Mucosa of rectum (tissue), 2 donors: ENCODE measurements at regions not wholly inside any gene's neighbourhood (a gene's known extent, or its start where the extent isn't known, plus 50 kb on each side); places are given as distances from the start of the nearest gene placed in this dataset.
"Not testable (repeated sequence)": the region's sequence is repeated elsewhere in the genome, so short reads cannot be mapped to it uniquely, and the experiment has no call there.

Experiments used
- H3K27ac ChIP-seq, 2 donors: one replicate each; pipeline ENCODE4 v1.7.0; 2013; ENCODE audit warnings: inconsistent platforms in 2 of 2, low read depth in 2 of 2, low read length in 2 of 2
- H3K27me3 ChIP-seq, 2 donors: one replicate each; pipeline ENCODE4 v1.7.0; 2013; ENCODE audit warnings: low read length in 2 of 2; ENCODE audit not compliant: control insufficient read depth in 2 of 2, insufficient read depth in 2 of 2
- H3K36me3 ChIP-seq, 2 donors: one replicate each; pipeline ENCODE4 v1.7.0; 2013; ENCODE audit warnings: low read length in 2 of 2; ENCODE audit not compliant: control insufficient read depth in 2 of 2, insufficient read depth in 2 of 2
- H3K4me1 ChIP-seq, 2 donors: one replicate each; pipeline ENCODE4 v1.7.0; 2013; ENCODE audit warnings: low read length in 2 of 2, mild to moderate bottlenecking in 1 of 2; ENCODE audit not compliant: control insufficient read depth in 2 of 2, insufficient read depth in 2 of 2
- H3K4me3 ChIP-seq, 2 donors: one replicate each; pipeline ENCODE4 v1.7.0; 2013; ENCODE audit warnings: low read length in 2 of 2
- H3K9ac ChIP-seq, 2 donors: one replicate each; pipeline ENCODE4 v1.7.0; 2013; ENCODE audit warnings: low read length in 2 of 2, low read depth in 1 of 2, mild to moderate bottlenecking in 1 of 2
- H3K9me3 ChIP-seq, 2 donors: one replicate each; pipeline ENCODE4 v1.7.0; 2013; ENCODE audit warnings: low read length in 2 of 2; ENCODE audit not compliant: control insufficient read depth in 2 of 2
- donor health status: healthy.
- donor health status: Normal muscosa, but diverticular disease.

DNA sequence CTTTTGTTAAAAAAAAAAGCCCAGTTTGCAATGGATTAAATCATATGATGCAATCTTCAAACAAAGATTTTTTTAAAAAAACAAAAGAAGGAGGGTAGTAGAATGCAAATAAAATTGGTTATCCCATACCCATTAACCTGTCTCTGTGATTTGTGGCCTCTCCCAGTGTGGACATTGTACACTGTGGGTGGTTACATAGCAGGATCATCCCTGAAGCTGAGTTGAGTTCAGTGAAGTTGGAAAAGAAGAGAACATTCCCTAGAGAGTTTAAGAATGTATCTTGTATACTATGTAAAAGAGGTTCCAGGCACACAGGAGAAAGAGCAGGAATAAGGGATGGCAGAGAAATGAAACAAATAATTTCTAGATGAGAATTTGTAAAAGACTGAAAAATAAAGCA lies 142.4 kb upstream of the SLC16A7 start:
- Histone ChIP-seq H3K27me3 (no peaks in the 10 kb centered on the region), H3K9ac (no peak overlapping the region), H3K4me3 (no peak overlapping the region), H3K36me3 (no peaks in the 10 kb centered on the region), H3K9me3 (no peaks in the 10 kb centered on the region), H3K27ac (no peak overlapping the region), H3K4me1 (no peaks in the 10 kb centered on the region)

DNA sequence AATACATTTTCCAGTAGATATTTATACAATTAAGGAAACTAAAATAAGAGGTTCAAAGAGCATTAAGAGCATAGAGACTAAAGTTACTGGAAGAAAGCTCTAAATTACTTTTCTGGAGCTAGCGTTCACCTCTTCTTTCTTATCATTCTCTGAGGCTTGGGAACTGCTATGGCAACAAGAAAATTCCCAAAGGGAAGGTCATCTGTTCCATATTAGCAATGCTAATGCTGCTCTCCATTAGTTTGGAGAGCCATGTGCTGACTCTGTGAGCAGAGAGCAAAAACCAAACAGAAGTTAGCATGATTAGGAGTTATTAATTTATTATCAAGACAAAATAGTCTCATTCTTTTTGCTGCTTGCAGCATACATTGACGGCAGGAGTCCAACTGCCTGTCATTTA lies 143.1 kb upstream of the SLC16A7 start:
- no peaks in the 10 kb centered on the region for H3K4me1 ChIP-seq
- H3K9me3 ChIP-seq = no peaks in the 10 kb centered on the region
- H3K36me3 ChIP-seq = no peaks in the 10 kb centered on the region
- H3K27me3 ChIP-seq = no peaks in the 10 kb centered on the region
- H3K27ac ChIP-seq = no peak overlapping the region
- no peak overlapping the region for H3K9ac ChIP-seq
- H3K4me3 ChIP-seq = no peak overlapping the region

DNA sequence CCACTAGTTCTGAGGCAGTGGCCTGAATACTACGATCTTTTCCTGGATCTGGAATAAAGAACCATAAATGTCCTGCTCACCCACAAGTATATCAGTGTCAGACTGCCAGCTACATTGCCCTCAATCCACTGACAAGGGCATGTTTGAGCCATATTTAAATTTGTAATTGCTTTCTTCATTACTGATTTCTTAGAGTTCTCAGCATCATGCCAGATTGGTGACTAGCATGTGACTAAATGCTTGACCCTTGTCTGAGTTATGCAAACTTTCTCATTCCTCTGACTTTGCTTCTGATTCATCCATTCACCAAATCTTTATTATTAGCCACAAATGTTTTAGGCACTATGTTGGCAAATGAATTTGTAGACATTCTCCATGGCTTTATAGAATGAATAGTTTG lies 143.6 kb upstream of the SLC16A7 start:
- Histone ChIP-seq H3K27me3 (no peaks in the 10 kb centered on the region), H3K4me1 (no peaks in the 10 kb centered on the region), H3K27ac (no peak overlapping the region), H3K36me3 (no peaks in the 10 kb centered on the region), H3K9me3 (no peaks in the 10 kb centered on the region), H3K4me3 (no peak overlapping the region), H3K9ac (no peak overlapping the region)

DNA sequence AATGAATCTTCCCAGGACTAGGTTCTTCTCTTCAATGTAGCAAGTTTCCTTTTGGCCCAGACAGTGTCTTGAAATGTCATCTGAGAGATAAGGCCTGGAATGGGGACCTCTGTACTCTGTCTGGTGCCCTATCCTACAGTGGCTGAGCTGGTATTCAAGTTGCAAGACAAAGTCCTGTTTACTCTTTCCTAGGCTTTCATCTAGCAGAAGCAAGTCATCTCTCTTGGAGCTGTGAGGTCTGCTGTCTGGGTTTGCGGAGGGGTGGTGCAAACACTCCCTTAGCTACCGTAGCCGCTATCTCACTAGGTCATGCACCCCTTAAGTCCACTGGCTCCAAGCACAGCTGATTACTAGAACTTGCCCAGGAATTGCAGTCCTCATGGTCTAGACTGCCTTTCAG lies 149.7 kb upstream of the SLC16A7 start:
- Histone ChIP-seq H3K27me3 (no peaks in the 10 kb centered on the region), H3K4me1 (no peaks in the 10 kb centered on the region), H3K9ac (no peak overlapping the region), H3K4me3 (no peak overlapping the region), H3K9me3 (no peaks in the 10 kb centered on the region), H3K27ac (no peak overlapping the region), H3K36me3 (no peaks in the 10 kb centered on the region)

DNA sequence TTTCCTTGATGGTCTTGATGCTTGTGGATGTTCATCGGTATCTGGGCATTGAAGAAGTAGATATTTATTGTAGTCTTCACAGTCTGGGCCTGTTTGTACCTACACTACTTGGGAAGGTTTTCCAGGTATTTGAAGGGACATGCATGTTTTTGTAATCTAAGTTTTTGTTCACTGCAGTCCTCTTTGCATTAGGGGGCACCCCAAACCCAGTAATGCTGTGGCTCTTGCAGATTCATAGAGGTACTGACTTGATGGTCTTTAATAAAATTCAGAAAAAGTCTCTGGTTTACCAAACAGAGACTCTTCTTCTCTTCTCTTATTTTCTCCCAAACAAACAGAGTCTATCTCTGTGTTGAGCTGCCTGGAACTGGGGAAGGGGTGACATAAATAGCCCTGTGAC lies 150.9 kb upstream of the SLC16A7 start:
- no peaks in the 10 kb centered on the region for H3K9me3 ChIP-seq
- H3K27me3 ChIP-seq = no peaks in the 10 kb centered on the region
- no peak overlapping the region for H3K4me3 ChIP-seq
- no peak overlapping the region for H3K9ac ChIP-seq
- no peaks in the 10 kb centered on the region for H3K4me1 ChIP-seq
- no peaks in the 10 kb centered on the region for H3K36me3 ChIP-seq
- no peak overlapping the region for H3K27ac ChIP-seq

DNA sequence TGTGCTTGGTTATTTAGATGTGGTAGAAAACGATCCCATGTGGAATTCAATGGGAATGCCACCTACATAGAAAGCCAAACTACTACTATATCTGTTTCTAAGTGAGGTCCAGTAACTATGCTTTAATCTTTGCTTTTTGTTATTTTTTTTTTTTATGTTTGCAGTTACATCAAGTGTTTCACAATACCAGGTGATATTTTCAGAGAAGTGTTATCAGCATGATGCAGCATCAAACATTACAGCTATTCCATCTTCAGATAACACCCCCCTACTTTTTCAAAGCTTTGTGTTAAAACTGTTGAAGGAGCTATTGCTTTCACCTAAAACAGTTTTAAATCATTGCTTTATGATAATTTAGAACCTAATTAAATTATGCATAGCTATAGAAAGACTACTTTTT lies 163.8 kb upstream of the SLC16A7 start:
- Histone ChIP-seq H3K4me3 (no peak overlapping the region), H3K36me3 (no peaks in the 10 kb centered on the region), H3K4me1 (no peaks in the 10 kb centered on the region), H3K9ac (no peak overlapping the region), H3K9me3 (no peaks in the 10 kb centered on the region), H3K27ac (no peak overlapping the region), H3K27me3 (no peaks in the 10 kb centered on the region)

DNA sequence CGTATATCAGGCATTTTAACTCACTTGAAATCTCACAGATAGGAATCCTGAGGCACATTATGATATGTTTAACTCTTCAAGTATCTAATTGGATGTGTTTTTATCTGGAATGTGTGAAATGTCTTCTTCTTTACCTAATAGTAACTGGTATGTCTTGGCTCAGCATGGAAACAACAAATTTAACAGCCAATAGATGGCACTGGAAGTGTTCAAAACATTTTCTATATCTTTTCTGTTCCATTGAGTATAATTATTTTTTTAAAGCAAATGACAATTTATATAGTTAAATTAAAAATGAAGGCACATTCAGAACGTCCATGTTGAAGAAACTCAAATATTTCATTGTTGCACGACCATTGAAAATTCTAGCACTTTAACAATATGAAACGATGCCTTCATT lies 164.6 kb upstream of the SLC16A7 start:
- Histone ChIP-seq H3K4me1 (no peaks in the 10 kb centered on the region), H3K36me3 (no peaks in the 10 kb centered on the region), H3K9me3 (no peaks in the 10 kb centered on the region), H3K27ac (no peak overlapping the region), H3K9ac (no peak overlapping the region), H3K4me3 (no peak overlapping the region), H3K27me3 (no peaks in the 10 kb centered on the region)

DNA sequence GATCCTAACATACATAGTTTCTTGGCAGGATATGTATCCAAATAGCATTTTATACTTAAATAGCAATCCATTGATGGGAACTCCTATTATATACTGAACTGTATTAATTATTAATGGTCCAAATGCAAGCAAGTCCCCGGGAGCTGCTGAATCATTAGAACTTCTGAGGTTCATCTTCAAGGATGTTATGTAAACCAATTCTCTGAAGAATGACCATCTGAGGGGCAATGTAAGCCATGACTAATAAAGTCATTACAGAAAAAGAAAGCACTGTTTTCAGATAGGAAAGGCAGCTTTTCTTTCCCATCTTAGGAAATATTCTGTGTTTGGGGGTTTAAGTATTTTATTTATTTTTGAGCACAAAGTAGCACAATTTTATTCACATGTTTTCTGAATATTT lies 166.1 kb upstream of the SLC16A7 start:
- Histone ChIP-seq H3K27ac (no peak overlapping the region), H3K9ac (no peak overlapping the region), H3K27me3 (no peaks in the 10 kb centered on the region), H3K36me3 (no peaks in the 10 kb centered on the region), H3K9me3 (no peaks in the 10 kb centered on the region), H3K4me1 (no peaks in the 10 kb centered on the region), H3K4me3 (no peak overlapping the region)

DNA sequence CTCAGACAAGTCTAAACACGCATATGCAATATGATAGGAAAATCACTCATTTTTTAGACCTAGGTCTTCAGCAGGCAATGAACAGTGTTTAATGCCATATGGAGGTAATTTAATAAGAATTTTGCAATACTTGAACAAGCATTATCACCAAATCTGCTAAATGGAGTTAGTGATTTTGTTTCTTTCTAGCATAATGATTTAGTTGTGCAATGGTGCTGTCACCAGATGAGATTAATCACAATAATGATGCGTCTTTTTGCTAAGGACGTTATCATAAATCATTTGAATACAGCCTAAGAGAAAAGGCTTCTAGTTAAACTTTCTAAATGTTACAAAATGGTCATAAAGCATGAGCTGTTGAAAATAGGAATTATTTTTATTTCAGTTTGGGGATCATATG lies 170.0 kb upstream of the SLC16A7 start:
- Histone ChIP-seq H3K27ac (no peak overlapping the region), H3K9me3 (no peaks in the 10 kb centered on the region), H3K27me3 (no peaks in the 10 kb centered on the region), H3K9ac (no peak overlapping the region), H3K4me1 (no peaks in the 10 kb centered on the region), H3K36me3 (no peaks in the 10 kb centered on the region), H3K4me3 (no peak overlapping the region)

DNA sequence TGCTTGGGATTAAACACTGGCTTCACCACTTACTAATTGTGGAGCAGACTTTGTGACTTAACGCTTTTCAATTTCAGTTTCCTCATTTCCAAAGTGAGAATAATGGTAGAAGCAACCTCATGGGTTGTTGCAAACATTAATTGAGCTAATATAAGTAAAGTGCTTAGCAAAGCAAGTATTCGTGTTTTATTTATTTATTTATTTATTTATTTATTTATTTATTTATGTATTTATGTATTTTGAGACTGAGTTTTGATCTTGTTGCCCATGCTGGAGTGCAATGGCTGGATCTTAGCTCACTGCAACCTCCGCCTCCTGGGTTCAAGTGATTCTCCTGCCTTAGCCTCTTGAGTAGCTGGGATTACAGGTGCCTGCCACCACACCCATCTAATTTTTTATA lies 171.2 kb upstream of the SLC16A7 start:
- not testable (repeated sequence) for H3K4me1 ChIP-seq, H3K36me3 ChIP-seq, H3K4me3 ChIP-seq, H3K27ac ChIP-seq, H3K27me3 ChIP-seq, H3K9me3 ChIP-seq, H3K9ac ChIP-seq

DNA sequence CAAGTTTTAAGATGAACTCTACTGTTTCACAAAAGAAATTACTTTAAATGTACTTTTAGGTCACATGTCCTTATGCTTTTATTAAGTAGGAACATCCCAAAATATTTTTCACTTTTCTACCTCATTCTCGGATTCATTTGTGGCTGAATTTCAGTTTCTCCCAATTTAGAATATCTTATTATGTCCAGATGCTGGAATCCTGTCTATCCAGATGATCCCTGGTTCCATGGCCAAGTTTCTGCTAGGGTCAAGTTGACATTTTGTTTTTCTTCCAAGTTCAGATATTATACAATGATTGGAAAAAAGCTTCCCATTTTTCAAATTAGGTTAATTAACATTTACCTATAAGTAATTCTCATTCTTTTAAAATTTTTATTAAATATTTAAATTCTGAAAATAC lies 181.8 kb upstream of the SLC16A7 start:
- Histone ChIP-seq H3K9ac (no peak overlapping the region), H3K4me1 (no peaks in the 10 kb centered on the region), H3K9me3 (no peaks in the 10 kb centered on the region), H3K27me3 (no peaks in the 10 kb centered on the region), H3K4me3 (no peak overlapping the region), H3K36me3 (no peaks in the 10 kb centered on the region), H3K27ac (no peak overlapping the region)
